OCI-LY1 (cell line): ENCODE measurements at regions not wholly inside any gene's neighbourhood (a gene's known extent, or its start where the extent isn't known, plus 50 kb on each side); places are given as distances from the start of the nearest gene placed in this dataset.

Source experiments
- H2AFZ ChIP-seq: fragments of 200-600 bp; sonication (generic), shearing (Covaris generic); 2 replicates; pipeline ENCODE4 v1.6.0; 2014; ENCODE audit warnings: antibody characterized with exemption, mild to moderate bottlenecking, low read length
- H3F3A ChIP-seq: fragments of 200-600 bp; sonication (generic), shearing (Covaris generic); 2 replicates; pipeline ENCODE4 v1.6.0; 2014; ENCODE audit warnings: mild to moderate bottlenecking, antibody characterized with exemption, low read length, moderate library complexity; ENCODE audit not compliant: insufficient read depth
- H3K27ac ChIP-seq: fragments of 200-600 bp; sonication (generic); 2 replicates; pipeline ENCODE4 v1.5.1; 2014; ENCODE audit warnings: low read length, mixed run types, mild to moderate bottlenecking, low read depth; ENCODE audit not compliant: poor library complexity, severe bottlenecking
- H3K27me3 ChIP-seq: fragments of 200-600 bp; sonication (generic); 2 replicates; pipeline ENCODE4 v1.6.0; 2014; ENCODE audit warnings: antibody characterized with exemption, mild to moderate bottlenecking, low read length, moderate library complexity; ENCODE audit not compliant: insufficient read depth
- H3K36me3 ChIP-seq: fragments of 200-600 bp; sonication (generic); 2 replicates; pipeline ENCODE4 v1.6.1; 2014; ENCODE audit warnings: mild to moderate bottlenecking, antibody characterized with exemption, low read length, moderate library complexity, mixed read lengths; ENCODE audit not compliant: insufficient read depth
- H3K4me1 ChIP-seq: fragments of 200-600 bp; sonication (generic); 2 replicates; pipeline ENCODE4 v1.5.1; 2014; ENCODE audit warnings: mild to moderate bottlenecking, low read length, moderate library complexity; ENCODE audit not compliant: insufficient read depth, severe bottlenecking
- H3K4me2 ChIP-seq: fragments of 200-600 bp; sonication (generic), shearing (Covaris generic); 2 replicates; pipeline ENCODE4 v1.6.1; 2014; ENCODE audit warnings: low read length
- H3K4me3 ChIP-seq: fragments of 200-600 bp; sonication (generic); 2 replicates; pipeline ENCODE4 v1.5.1; 2014; ENCODE audit warnings: low read length, low read depth, mild to moderate bottlenecking, mixed read lengths; ENCODE audit not compliant: poor library complexity, severe bottlenecking
- H3K79me2 ChIP-seq: fragments of 200-600 bp; shearing (Covaris generic); 2 replicates; pipeline ENCODE4 v1.6.1; 2016; ENCODE audit warnings: mixed run types, low read length, mixed read lengths; ENCODE audit not compliant: insufficient read depth
- H3K9ac ChIP-seq: fragments of 200-600 bp; sonication (generic), shearing (Covaris generic); 2 replicates; pipeline ENCODE4 v1.6.1; 2014; ENCODE audit warnings: mild to moderate bottlenecking, low read length, mixed read lengths
- H3K9me2 ChIP-seq: fragments of 200-600 bp; sonication (generic), shearing (Covaris generic); 2 replicates; pipeline ENCODE4 v1.6.1; 2014; ENCODE audit warnings: low read depth, mild to moderate bottlenecking, low read length, mixed read lengths
- H3K9me3 ChIP-seq: fragments of 200-600 bp; shearing (Covaris generic); 2 replicates; pipeline ENCODE4 v1.6.1; 2014; ENCODE audit warnings: low read length, mixed read lengths
- H4K20me1 ChIP-seq: fragments of 200-600 bp; sonication (generic), shearing (Covaris generic); 2 replicates; pipeline ENCODE4 v1.6.0; 2016; ENCODE audit warnings: mild to moderate bottlenecking, low read length; ENCODE audit not compliant: insufficient read depth
- CTCF ChIP-seq: fragments of 200-600 bp; sonication (generic), shearing (Covaris generic); IDR thresholded peaks from 2 replicates; pipeline ENCODE4 v1.5.1; 2017; ENCODE audit warnings: mild to moderate bottlenecking, antibody characterized with exemption, low read length, moderate library complexity, mixed read lengths
- EZH2 ChIP-seq: fragments of 200-600 bp; sonication (generic), shearing (Covaris generic); IDR thresholded peaks from 2 replicates; pipeline ENCODE4 v1.8.0; 2017; ENCODE audit warnings: borderline replicate concordance, mixed run types, mild to moderate bottlenecking, antibody characterized with exemption, low read length, moderate library complexity, mixed read lengths

DNA sequence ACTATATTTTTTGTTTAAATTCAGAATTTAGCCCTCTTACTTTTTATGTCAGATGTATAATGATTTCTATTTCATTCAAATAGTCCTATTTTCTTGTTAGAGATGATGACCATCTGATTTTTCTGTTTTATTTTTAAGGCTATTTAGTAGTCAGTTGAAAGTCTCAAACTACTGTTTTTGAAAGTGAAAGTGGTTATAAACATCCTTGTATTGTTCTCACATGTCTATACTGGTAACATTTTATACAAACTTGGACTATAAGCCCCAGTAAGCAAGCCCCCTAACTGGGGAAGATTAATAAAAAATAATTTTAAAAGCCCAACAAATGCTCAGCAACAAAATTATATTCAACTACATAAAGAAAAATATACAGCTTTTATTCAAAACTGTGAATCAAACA is 271.3 kb upstream of the RGS18 start:
- H2AFZ ChIP-seq = no peak overlapping the region
- H3K27me3 ChIP-seq = no peaks in the 10 kb centered on the region
- no peaks in the 10 kb centered on the region for H3K9me2 ChIP-seq
- H3K9me3 ChIP-seq = no peaks in the 10 kb centered on the region
- no peaks in the 10 kb centered on the region for H3K4me1 ChIP-seq
- TF ChIP-seq CTCF (no peak), EZH2 (no peak)
- no peak overlapping the region for H3K4me2 ChIP-seq
- no peaks in the 10 kb centered on the region for H3K36me3 ChIP-seq
- no peak overlapping the region for H3K9ac ChIP-seq
- no peak overlapping the region for H3K4me3 ChIP-seq
- no peaks in the 10 kb centered on the region for H3K79me2 ChIP-seq
- no peak overlapping the region for H3K27ac ChIP-seq
- H3F3A ChIP-seq = no peaks in the 10 kb centered on the region
- no peaks in the 10 kb centered on the region for H4K20me1 ChIP-seq

DNA sequence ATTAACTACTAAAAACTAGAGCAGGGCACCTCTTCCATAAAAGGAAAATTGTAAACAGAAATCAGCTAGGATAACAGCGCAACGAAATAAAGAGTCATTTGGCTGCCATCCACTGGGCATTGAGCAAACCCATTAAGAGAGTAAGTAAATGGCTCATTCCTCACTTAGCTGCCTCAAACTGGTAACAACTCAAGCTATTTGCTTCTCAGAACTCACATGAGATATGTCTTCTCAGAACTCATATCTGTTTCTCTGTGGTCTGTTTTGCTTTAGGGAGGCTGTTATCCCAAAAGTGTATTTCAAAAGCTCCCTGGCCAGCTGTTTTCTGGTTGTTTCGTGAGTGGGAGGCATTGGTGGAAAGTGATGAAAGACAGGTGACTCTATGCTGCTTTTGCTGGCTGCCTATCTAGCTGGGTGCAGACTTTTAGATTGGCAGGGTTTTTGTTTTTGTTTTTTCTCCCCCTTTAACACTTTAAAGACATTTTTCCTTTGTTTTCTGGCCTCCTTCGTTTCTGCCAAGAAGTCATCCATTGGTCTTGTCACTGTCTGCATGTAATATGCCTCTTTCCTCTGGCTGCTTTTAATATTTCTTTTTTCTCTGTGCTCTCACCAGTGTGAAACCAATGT is 269.2 kb upstream of the RGS18 start:
- H3K9me3 ChIP-seq = no peaks in the 10 kb centered on the region
- H3K27ac ChIP-seq = no peak overlapping the region
- no peak for TF ChIP-seq EZH2
- no peak for TF ChIP-seq CTCF
- H3K4me2 ChIP-seq = no peak overlapping the region
- H3K27me3 ChIP-seq = no peaks in the 10 kb centered on the region
- no peaks in the 10 kb centered on the region for H3K9me2 ChIP-seq
- H3K9ac ChIP-seq = no peak overlapping the region
- no peak overlapping the region for H3K4me3 ChIP-seq
- H3K36me3 ChIP-seq = no peaks in the 10 kb centered on the region
- H4K20me1 ChIP-seq = no peaks in the 10 kb centered on the region
- H3K79me2 ChIP-seq = no peaks in the 10 kb centered on the region
- H3K4me1 ChIP-seq = no peaks in the 10 kb centered on the region
- H3F3A ChIP-seq = no peaks in the 10 kb centered on the region
- no peak overlapping the region for H2AFZ ChIP-seq

GRCh38 chr1:191889623-191890003 is 268.6 kb upstream of the RGS18 start:
- Histone ChIP-seq H3K9ac (no peak overlapping the region), H4K20me1 (no peaks in the 10 kb centered on the region), H3K4me2 (no peak overlapping the region), H3K27ac (no peak overlapping the region), H3K4me3 (no peak overlapping the region), H2AFZ (no peak overlapping the region), H3K4me1 (no peaks in the 10 kb centered on the region), H3K9me3 (no peaks in the 10 kb centered on the region), H3K79me2 (no peaks in the 10 kb centered on the region), H3K36me3 (no peaks in the 10 kb centered on the region), H3K27me3 (no peaks in the 10 kb centered on the region), H3F3A (no peaks in the 10 kb centered on the region), H3K9me2 (no peaks in the 10 kb centered on the region)
- TF ChIP-seq CTCF (no peak), EZH2 (no peak)
